Choroid plexus epithelial cell (primary cell): ENCODE measurements at regions not wholly inside any gene's neighbourhood (a gene's known extent, or its start where the extent isn't known, plus 50 kb on each side); places are given as distances from the start of the nearest gene placed in this dataset.

ENCODE experiments used
- DNase-seq: peaks from one replicate; pipeline ENCODE4 v3.0.0-alpha.2; 2010; ENCODE audit warnings: low read depth
- H3K4me3 ChIP-seq: 2 replicates; pipeline ENCODE4 v1.5.1; 2011; ENCODE audit warnings: low read depth, mild to moderate bottlenecking, control low read depth, low read length, moderate library complexity
- TF ChIP-seq, protein P1 (sequence below): conservative IDR thresholded peaks from 2 replicates; pipeline ENCODE4 v1.5.1; 2011; ENCODE audit warnings: low read depth, mild to moderate bottlenecking, control low read depth, inconsistent platforms, low read length, moderate library complexity

DNA sequence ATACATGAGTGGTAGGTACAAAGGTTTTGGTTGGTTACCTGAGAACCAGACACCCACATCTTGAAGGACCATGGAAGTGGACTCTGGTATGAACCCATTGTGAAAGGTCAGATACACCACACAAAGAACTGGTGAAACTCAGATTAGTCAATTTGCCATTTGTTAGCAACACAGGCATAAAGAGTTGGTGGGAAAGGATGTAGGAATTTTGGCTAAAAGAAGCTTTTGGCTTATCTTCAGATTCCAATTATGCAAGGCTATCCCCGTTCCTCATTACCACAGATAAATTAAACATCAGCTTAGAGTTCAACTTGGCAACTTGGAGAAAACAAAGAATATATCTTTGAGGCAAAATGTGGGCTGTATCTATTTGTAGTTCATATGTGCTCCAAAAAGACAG, 87.0 kb upstream of the IRF2BP2 start:
- TF ChIP-seq, protein P1, sequence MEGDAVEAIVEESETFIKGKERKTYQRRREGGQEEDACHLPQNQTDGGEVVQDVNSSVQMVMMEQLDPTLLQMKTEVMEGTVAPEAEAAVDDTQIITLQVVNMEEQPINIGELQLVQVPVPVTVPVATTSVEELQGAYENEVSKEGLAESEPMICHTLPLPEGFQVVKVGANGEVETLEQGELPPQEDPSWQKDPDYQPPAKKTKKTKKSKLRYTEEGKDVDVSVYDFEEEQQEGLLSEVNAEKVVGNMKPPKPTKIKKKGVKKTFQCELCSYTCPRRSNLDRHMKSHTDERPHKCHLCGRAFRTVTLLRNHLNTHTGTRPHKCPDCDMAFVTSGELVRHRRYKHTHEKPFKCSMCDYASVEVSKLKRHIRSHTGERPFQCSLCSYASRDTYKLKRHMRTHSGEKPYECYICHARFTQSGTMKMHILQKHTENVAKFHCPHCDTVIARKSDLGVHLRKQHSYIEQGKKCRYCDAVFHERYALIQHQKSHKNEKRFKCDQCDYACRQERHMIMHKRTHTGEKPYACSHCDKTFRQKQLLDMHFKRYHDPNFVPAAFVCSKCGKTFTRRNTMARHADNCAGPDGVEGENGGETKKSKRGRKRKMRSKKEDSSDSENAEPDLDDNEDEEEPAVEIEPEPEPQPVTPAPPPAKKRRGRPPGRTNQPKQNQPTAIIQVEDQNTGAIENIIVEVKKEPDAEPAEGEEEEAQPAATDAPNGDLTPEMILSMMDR, result no peak
- no peak overlapping the region for H3K4me3 ChIP-seq
- DNase-seq, result no peak

DNA sequence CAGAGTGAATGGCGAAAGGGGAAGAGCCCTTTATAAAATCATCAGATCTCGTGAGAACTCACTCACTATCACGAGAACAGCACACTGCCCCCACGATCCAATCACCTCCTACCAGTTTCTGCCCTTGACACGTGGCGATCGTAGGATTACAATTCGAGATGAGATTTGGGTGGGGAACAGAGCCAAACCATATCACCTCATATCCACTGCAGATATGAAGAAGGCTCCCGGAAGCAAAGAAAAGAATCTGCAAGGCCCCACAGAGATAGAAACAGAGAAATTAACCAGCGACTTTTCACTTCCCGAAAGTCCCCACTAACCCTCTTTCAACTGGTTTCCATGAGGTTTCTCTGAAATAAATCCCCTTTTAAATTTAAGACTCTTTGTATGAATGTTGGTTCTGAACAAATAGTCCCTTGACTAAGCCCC, 86.2 kb upstream of the IRF2BP2 start:
- TF ChIP-seq, protein P1, result no peak
- no peak overlapping the region for H3K4me3 ChIP-seq
- DNase-seq, result no peak

DNA sequence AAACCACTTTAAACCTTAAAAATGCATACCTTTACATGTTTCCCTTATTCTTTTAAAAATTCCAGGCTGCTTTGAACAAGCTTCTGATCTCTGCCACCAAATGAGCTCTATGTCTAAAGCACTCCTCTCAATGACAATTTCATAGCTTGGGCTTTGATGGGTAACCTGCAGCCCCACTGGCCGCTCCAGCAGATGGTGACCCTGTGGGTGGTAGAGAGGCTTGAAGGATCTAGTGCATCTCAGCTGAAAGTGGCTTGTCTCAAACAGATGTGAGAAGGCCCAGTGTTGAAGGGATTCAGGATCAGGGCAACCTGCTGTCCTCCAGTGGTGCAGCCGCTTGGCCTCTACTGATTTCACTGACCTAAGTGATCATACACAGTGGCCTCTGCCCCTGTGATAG, 84.7 kb upstream of the IRF2BP2 start:
- TF ChIP-seq, protein P1, result no peak
- DNase-seq, result no peak
- no peak overlapping the region for H3K4me3 ChIP-seq

DNA sequence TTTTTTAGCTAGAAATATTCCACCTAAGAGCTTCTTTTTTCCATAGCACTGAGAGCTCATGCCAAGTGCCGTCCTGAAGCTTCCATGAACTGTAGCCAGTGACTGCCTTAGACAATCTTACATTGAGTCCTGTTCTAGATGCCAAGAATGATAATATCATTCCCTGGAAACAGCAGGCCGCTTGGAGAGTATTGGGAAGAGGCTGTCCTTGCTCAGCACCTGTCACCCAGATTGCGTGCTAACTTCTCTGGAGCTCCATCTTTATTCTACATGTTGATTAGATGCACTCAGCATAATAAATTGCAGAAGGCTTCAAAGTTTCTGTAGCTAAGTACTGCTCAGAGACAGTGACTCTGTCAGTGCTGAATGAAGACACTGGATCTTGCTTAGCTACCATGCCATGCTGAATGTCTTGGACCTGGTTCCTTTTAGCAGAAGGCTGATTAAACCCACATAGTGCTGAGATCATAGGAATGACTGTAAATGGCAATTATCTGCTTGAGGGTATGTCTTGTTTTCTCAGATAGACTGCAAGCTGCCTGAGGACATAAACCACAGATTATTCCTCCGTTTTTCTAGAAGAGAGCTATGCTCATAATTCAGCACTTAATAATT, 83.1 kb upstream of the IRF2BP2 start:
- DNase-seq, result no peak
- TF ChIP-seq, protein P1, result no peak
- H3K4me3 ChIP-seq, result no peak overlapping the region

DNA sequence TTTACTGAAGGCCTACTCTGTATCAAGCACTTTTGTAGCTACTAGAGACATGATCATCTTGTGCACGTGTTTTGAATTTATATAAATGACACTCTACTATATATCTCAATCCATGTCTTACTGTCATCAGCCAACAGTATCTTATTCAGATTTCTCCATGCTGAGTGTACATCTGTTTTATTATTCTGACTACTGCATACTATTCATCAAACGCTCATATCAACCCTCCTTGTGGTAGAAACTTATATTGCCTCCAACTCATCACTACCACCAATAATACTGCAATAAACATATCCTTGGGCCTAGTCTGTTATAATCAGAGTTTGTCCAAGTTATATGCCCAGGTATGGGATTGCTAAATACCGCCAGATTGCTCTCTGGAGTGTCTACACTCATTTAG, 81.6 kb upstream of the IRF2BP2 start:
- TF ChIP-seq, protein P1, result no peak
- no peak overlapping the region for H3K4me3 ChIP-seq
- peak; percentile 52 for DNase-seq

DNA sequence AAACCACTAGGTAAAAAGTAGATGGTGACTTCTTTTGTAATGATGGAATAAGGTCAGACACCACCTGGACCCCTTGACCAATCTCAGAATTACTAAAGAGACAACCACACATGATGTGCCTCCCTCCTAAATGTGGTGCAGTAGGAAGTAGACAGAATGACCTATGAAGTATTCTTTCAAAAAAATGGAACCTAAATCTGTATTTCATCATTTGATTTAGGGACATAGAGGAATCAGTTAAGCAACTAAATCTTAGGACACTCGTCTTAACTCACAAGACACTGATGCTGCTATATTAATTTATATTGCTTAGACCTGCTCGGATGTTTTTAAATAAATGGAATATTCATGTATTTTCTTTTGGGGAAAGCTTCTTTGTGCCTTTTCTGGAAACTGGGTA, 80.9 kb upstream of the IRF2BP2 start:
- H3K4me3 ChIP-seq, result no peak overlapping the region
- TF ChIP-seq, protein P1, result no peak
- no peak for DNase-seq

DNA sequence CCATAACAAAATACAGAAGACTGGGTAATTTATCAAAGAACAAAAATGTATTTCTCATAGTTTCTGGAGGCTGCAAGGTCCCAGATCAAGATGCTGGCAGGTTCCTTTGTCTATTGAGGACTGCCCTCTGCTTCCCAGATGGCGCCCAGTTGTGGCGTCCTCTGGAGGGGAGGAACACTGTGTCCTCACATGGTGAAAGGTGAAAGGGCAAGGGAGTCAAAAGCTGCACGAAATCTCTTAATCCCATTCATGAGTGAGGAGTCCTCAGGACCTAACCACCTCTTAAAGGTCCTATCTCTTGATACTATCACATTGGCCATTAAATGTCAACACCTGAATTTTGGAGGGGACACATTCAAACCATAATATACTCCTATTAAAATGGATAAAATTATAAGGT, 79.3 kb upstream of the IRF2BP2 start:
- TF ChIP-seq, protein P1, result no peak
- H3K4me3 ChIP-seq, result no peak overlapping the region
- DNase-seq, result no peak
